Glutamatergic neuron (in vitro differentiated cells): ENCODE measurements at regions not wholly inside any gene's neighbourhood (a gene's known extent, or its start where the extent isn't known, plus 50 kb on each side); places are given as distances from the start of the nearest gene placed in this dataset.

ENCODE experiments used
- DNase-seq: peaks from one replicate; pipeline ENCODE4 v3.0.0; 2022
- H3K27ac Mint-ChIP-seq: one replicate; pipeline ENCODE4 v1.8.0; 2020; ENCODE audit warnings: mild to moderate bottlenecking, mixed read lengths, inconsistent platforms; ENCODE audit not compliant: unreplicated experiment
- H3K27me3 Mint-ChIP-seq: one replicate; pipeline ENCODE4 v1.8.0; 2020; ENCODE audit warnings: mild to moderate bottlenecking, moderate library complexity, mixed read lengths, inconsistent platforms; ENCODE audit not compliant: unreplicated experiment
- H3K36me3 Mint-ChIP-seq: one replicate; pipeline ENCODE4 v1.8.0; 2020; ENCODE audit warnings: mild to moderate bottlenecking, mixed read lengths, inconsistent platforms; ENCODE audit not compliant: unreplicated experiment
- H3K4me1 Mint-ChIP-seq: one replicate; pipeline ENCODE4 v1.8.0; 2020; ENCODE audit warnings: mild to moderate bottlenecking, low read depth, mixed read lengths, inconsistent platforms; ENCODE audit not compliant: unreplicated experiment
- H3K4me3 Mint-ChIP-seq: one replicate; pipeline ENCODE4 v1.8.0; 2020; ENCODE audit warnings: mild to moderate bottlenecking, mixed read lengths, inconsistent platforms; ENCODE audit not compliant: unreplicated experiment
- H3K9me3 Mint-ChIP-seq: one replicate; pipeline ENCODE4 v1.8.0; 2020; ENCODE audit warnings: mild to moderate bottlenecking, moderate library complexity, mixed read lengths, inconsistent platforms; ENCODE audit not compliant: unreplicated experiment
- CTCF ChIP-seq: fragments of 200-600 bp; sonication (generic); IDR thresholded peaks from one replicate; pipeline ENCODE4 v1.5.0; 2021; ENCODE audit not compliant: partially characterized antibody, unreplicated experiment

GRCh38 chr2:58842501-58843155 lies 601.5 kb upstream of the FANCL start:
- no peak for DNase-seq
- H3K4me3 Mint-ChIP-seq = no peak overlapping the region
- H3K4me1 Mint-ChIP-seq = no peaks in the 10 kb centered on the region
- TF ChIP-seq CTCF = no peak
- no peaks in the 10 kb centered on the region for H3K27me3 Mint-ChIP-seq
- no peak overlapping the region for H3K27ac Mint-ChIP-seq
- H3K36me3 Mint-ChIP-seq = no peaks in the 10 kb centered on the region
- no peaks in the 10 kb centered on the region for H3K9me3 Mint-ChIP-seq

GRCh38 chr2:58834404-58834803 lies 593.3 kb upstream of the FANCL start:
- peaks cover 6% of the 10 kb centered on the region for H3K36me3 Mint-ChIP-seq
- H3K27ac Mint-ChIP-seq = no peak overlapping the region
- peaks cover 2% of the 10 kb centered on the region for H3K27me3 Mint-ChIP-seq
- H3K9me3 Mint-ChIP-seq = peaks cover 2% of the 10 kb centered on the region
- no peak for TF ChIP-seq CTCF
- H3K4me1 Mint-ChIP-seq = no peaks in the 10 kb centered on the region
- DNase-seq = no peak
- no peak overlapping the region for H3K4me3 Mint-ChIP-seq

GRCh38 chr2:58826795-58827194 lies 585.7 kb upstream of the FANCL start:
- no peak overlapping the region for H3K27ac Mint-ChIP-seq
- no peak for DNase-seq
- H3K9me3 Mint-ChIP-seq = peaks cover 12% of the 10 kb centered on the region
- peaks cover 2% of the 10 kb centered on the region for H3K27me3 Mint-ChIP-seq
- no peak for TF ChIP-seq CTCF
- no peak overlapping the region for H3K4me3 Mint-ChIP-seq
- H3K36me3 Mint-ChIP-seq = peaks cover 20% of the 10 kb centered on the region
- H3K4me1 Mint-ChIP-seq = no peaks in the 10 kb centered on the region

- TF ChIP-seq CTCF = no peak
- Mint-ChIP-seq H3K27ac (no peak overlapping the region), H3K9me3 (no peaks in the 10 kb centered on the region), H3K4me1 (peaks cover 6% of the 10 kb centered on the region), H3K27me3 (no peaks in the 10 kb centered on the region), H3K36me3 (no peaks in the 10 kb centered on the region), H3K4me3 (no peak overlapping the region)
- DNase-seq = no peak
These were observed 571.7 kb upstream of the FANCL start for GRCh38 chr2:58812771-58813344.

- DNase-seq = no peak
- Mint-ChIP-seq H3K9me3 (peaks cover 2% of the 10 kb centered on the region), H3K27ac (no peak overlapping the region), H3K4me1 (no peaks in the 10 kb centered on the region), H3K36me3 (no peaks in the 10 kb centered on the region), H3K27me3 (no peaks in the 10 kb centered on the region), H3K4me3 (no peak overlapping the region)
- no peak for TF ChIP-seq CTCF
These were observed 564.0 kb upstream of the FANCL start for GRCh38 chr2:58805126-58805525.
